GM19351 (cell line): ENCODE measurements at regions not wholly inside any gene's neighbourhood (a gene's known extent, or its start where the extent isn't known, plus 50 kb on each side); places are given as distances from the start of the nearest gene placed in this dataset.

Experiments
- ATAC-seq: cut with Tn5 transposase; IDR thresholded peaks from one replicate; pipeline ENCODE4 v1.9.1; 2021; ENCODE audit warnings: mild to moderate bottlenecking, moderate library complexity; ENCODE audit not compliant: unreplicated experiment

- peak; percentile 87 for ATAC-seq
Observed at GRCh38 chr13:52565324-52565723, 76.9 kb upstream of the HNRNPA1L2 start.

GRCh38 chr13:52569904-52570602, 72.2 kb upstream of the HNRNPA1L2 start:
- peak; percentile 72 for ATAC-seq

GRCh38 chr13:52571163-52571562, 71.1 kb upstream of the HNRNPA1L2 start:
- peak; percentile 52 for ATAC-seq

- ATAC-seq, result peak; percentile 97
Observed at GRCh38 chr13:52582962-52583361, 59.3 kb upstream of the HNRNPA1L2 start.
